ENCODE measurements at regions not wholly inside any gene's neighbourhood (a gene's known extent, or its start where the extent isn't known, plus 50 kb on each side); places are given as distances from the start of the nearest gene placed in this dataset.

DNA sequence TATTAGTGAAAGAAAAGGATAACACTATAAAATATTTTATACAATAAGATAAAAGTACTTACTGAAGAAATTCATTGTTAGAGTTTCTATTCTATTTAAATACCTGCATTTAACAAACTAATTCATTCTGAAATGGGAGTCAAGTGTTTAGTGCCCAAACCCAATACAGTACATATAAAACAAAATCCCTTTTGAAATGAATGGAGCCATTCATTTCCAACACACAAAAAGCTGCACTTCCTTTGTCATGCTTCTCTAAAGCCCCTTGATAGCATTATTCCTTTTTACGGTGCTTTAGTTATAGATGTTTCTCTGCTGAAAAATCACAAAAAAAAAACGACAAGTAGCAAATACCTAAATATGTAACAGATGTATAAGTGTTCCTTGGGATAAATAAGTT is 596.3 kb downstream of the ZIC1 start:
- no peak for DNase-seq (ENCODE audit: insufficient read length)
- TF ChIP-seq POLR2AphosphoS5 (IDR thresholded peaks at IDR 0.05; ENCODE audit: low read depth, low read length) (no peak), POLR2A (IDR thresholded peaks at IDR 0.05; ENCODE audit: low read depth, low read length) (no peak)
- FAIRE-seq, result no peak

DNA sequence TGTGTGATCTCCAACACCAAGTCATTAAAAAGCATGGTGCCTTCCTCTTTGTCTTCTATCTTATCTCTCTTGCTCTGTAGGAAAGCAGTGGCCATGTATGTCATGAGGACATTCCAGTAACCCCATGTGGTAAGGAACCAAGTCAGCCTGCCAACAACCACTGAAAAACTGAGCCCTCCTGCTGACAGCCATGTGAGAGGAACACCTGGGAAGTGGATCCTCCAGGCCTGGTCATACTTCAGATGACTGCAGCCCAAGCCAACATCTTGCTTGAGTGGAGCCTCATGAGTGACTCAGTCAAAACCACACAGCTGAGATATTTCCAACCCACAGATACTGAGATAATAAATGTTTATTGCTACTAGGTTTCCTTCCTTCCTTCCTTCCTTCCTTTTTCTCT is 597.3 kb downstream of the ZIC1 start:
- TF ChIP-seq POLR2A (IDR thresholded peaks at IDR 0.05; ENCODE audit: low read depth, low read length) (no peak), POLR2AphosphoS5 (IDR thresholded peaks at IDR 0.05; ENCODE audit: low read depth, low read length) (no peak), TAF1 (IDR thresholded peaks at IDR 0.05; ENCODE audit: borderline replicate concordance, low read depth, low read length) (no peak)
- DNase-seq (ENCODE audit: insufficient read length), result no peak
- peak; percentile 44 for FAIRE-seq

DNA sequence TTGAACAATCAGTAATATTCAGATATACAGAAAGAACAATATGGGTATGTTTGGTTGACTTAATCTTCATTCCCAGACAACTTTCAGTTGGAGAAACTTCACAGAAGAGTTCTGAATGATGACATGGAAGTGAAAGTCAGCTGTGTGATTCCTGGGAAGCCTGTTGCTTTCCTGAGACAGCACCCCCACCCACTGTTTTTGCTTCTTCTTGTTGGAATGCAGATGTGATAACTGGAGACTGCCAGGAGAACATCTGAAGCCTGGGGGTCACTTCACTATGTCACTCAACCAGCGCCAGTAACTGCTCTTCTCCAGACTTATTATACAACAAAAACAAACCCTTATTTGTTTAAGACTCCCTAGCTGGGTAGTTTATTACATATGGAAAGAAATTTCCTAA is 599.4 kb downstream of the ZIC1 start:
- no peak for TF ChIP-seq POLR2A (IDR thresholded peaks at IDR 0.05; ENCODE audit: low read depth, low read length)
- no peak for TF ChIP-seq TAF1 (IDR thresholded peaks at IDR 0.05; ENCODE audit: borderline replicate concordance, low read depth, low read length)
- FAIRE-seq, result no peak
- DNase-seq (ENCODE audit: insufficient read length), result no peak

DNA sequence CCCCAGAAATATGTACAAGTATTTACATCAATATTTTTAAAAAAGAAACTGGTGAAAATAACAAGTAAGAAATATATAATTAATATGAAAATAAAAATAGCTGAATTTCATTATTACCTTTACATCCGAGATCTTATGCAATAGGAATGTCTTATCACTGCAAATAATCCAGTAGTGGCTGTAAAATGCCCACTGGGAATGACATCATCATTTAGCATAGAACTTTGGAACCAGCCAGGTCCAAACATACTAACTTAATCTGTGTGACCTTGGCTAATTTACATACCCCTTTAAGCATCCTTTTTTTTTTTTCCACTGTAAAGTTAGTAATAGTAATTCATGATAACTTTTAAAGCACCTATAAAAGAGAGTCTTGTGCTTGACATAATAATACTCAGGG is 611.7 kb downstream of the ZIC1 start:
- FAIRE-seq, result no peak
- TF ChIP-seq POLR2A (IDR thresholded peaks at IDR 0.05; ENCODE audit: low read depth, low read length) (no peak), TAF1 (IDR thresholded peaks at IDR 0.05; ENCODE audit: borderline replicate concordance, low read depth, low read length) (no peak), POLR2AphosphoS5 (IDR thresholded peaks at IDR 0.05; ENCODE audit: low read depth, low read length) (no peak)

DNA sequence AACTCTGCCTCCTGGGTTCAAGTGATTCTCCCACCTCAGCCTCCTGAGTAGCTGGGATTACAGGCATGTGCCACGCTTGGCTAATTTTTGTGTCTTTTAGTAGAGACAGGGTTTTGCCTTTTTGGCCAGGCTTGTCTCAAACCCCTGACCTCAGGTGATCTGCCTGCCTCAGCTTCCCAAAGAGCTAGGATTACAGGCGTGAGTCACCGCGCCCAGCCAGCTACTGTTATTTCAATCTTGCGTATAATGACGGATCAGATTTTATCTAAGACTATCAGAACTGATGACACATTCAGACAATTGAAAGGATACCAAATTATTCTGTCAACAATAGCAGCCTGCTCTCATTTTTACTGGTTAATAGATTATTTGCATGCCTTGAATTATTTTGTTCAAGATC is 612.2 kb downstream of the ZIC1 start:
- TF ChIP-seq POLR2A (IDR thresholded peaks at IDR 0.05; ENCODE audit: low read depth, low read length) (no peak), TAF1 (IDR thresholded peaks at IDR 0.05; ENCODE audit: borderline replicate concordance, low read depth, low read length) (no peak), POLR2AphosphoS5 (IDR thresholded peaks at IDR 0.05; ENCODE audit: low read depth, low read length) (no peak)
- no peak for FAIRE-seq
- DNase-seq (ENCODE audit: insufficient read length), result no peak

More for the DNA sequence above, 611.7 kb downstream of the ZIC1 start:
- DNase-seq (ENCODE audit: insufficient read length), result no peak

DNA sequence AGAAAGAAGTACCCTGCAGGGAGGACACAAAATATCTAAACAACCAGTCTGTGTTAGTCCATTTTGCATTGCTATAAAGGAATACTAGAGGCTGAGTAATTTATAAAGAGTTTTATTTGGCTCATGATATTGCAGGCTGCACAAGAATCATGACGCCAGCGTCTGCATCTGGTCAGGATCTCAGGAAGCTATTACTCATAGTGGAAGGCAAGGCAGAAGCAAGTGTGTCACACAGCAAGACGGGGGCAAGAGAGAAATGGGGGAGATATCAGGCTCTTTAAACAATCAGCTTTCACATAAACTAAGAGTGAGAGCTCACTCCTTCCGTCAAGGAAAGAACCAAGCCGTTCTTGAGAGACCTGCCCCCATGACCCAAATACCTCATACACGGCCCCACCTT is 614.8 kb downstream of the ZIC1 start:
- DNase-seq (ENCODE audit: insufficient read length) (no peak), FAIRE-seq (no peak)
- TF ChIP-seq POLR2AphosphoS5 (IDR thresholded peaks at IDR 0.05; ENCODE audit: low read depth, low read length), result no peak
- TF ChIP-seq POLR2A (IDR thresholded peaks at IDR 0.05; ENCODE audit: low read depth, low read length), result no peak
- TF ChIP-seq TAF1 (IDR thresholded peaks at IDR 0.05; ENCODE audit: borderline replicate concordance, low read depth, low read length), result no peak

DNA sequence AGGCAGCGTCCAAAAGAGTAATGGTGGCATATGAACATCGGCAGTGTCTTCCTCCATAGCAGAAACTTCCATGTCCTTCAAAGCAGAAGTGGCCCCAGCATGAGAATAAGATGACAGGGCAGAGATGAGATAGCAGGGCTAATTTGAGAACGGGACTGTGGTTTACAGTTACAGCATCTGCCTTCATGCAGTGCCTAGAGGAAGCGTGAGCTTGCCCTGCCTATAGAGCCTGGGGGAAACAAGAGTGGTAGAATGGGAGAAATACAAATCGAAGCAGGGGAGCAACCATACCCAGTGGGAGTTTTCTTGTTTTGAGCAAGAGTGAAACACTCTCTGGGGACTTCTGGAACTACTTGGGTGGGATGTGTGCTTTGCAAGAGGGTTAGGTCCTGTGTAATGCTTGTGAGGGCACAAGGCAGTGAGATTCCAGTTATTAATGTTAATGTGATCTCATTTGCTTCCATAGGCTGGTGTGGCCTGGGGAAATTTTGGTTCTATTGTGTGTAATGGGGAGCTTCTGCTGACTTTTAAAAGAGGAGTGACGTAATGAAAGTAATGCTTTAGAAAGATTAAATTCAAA is 616.9 kb downstream of the ZIC1 start:
- TF ChIP-seq POLR2A (IDR thresholded peaks at IDR 0.05; ENCODE audit: low read depth, low read length) (no peak), TAF1 (IDR thresholded peaks at IDR 0.05; ENCODE audit: borderline replicate concordance, low read depth, low read length) (no peak), POLR2AphosphoS5 (IDR thresholded peaks at IDR 0.05; ENCODE audit: low read depth, low read length) (no peak)
- DNase-seq (ENCODE audit: insufficient read length) (no peak), FAIRE-seq (no peak)

DNA sequence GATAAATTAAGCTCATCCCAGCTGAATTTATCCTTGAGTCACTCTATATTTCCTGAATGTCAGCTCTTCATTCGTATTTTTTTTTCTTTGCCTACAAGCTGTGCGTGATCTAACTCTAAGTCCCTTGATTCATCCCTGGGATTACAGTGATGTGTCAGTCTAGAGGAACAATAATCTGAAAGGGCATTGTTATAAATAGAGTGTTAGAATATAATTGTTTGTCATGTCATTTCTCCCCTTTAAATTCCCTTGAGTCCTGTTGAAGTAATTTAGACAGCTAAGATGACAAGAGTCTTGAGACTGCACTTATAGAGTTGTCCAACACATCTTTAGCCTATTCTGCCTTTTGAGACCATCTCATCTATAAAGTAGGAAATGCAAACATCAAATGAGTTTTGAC is 621.8 kb downstream of the ZIC1 start:
- DNase-seq (ENCODE audit: insufficient read length), result no peak
- TF ChIP-seq POLR2A (IDR thresholded peaks at IDR 0.05; ENCODE audit: low read depth, low read length), result no peak

DNA sequence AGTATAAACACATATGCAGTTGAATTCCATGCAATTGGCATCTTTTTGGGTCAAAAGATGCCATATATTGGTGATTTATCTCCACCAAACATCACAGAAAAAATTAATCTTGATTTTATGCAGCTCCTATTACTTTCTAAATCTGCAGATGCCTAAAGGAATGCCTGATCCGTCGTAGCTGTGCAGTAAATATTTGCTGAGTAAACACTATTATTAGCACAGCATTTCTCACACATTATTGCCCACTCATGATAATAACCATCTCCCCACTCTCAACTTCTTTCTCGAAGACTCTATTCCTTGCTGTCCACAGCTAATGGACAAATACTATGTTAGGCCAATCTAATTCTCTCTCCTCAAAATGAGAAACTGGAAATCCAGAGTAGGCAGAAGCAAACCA is 625.2 kb downstream of the ZIC1 start:
- TF ChIP-seq TAF1 (IDR thresholded peaks at IDR 0.05; ENCODE audit: borderline replicate concordance, low read depth, low read length), result no peak
- no peak for TF ChIP-seq POLR2A (IDR thresholded peaks at IDR 0.05; ENCODE audit: low read depth, low read length)
- TF ChIP-seq POLR2AphosphoS5 (IDR thresholded peaks at IDR 0.05; ENCODE audit: low read depth, low read length), result no peak
- DNase-seq (ENCODE audit: insufficient read length), result no peak
- FAIRE-seq, result no peak

More for the DNA sequence above, 621.8 kb downstream of the ZIC1 start:
- FAIRE-seq, result no peak

DNA sequence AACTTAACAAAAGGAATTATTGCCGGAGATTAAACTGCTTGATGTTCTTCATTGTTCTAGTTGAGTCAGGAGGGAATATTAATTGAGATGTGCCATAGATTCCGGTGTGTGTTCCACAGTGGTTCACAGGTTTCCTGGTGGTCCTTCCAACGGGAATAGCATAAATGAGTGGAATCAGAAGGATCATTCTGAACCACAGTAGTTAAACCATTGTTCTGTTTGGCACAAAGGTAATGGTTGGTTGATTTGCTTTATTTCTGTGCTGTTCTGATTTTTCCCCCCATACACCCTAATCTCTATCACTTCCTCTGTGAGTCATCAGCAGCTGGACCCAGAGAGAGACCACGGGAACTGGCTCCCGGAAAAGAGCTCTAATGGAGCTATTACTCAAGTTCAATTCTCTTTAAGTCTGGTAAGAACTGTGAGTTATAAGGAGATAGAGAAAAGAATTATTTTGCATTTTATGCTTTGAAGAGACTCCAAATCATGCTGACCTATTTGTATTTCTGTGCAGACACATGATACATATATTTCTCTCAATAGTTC is 627.2 kb downstream of the ZIC1 start:
- DNase-seq (ENCODE audit: insufficient read length) (no peak), FAIRE-seq (no peak)
- TF ChIP-seq POLR2AphosphoS5 (IDR thresholded peaks at IDR 0.05; ENCODE audit: low read depth, low read length) (no peak), TAF1 (IDR thresholded peaks at IDR 0.05; ENCODE audit: borderline replicate concordance, low read depth, low read length) (no peak), POLR2A (IDR thresholded peaks at IDR 0.05; ENCODE audit: low read depth, low read length) (no peak)

DNA sequence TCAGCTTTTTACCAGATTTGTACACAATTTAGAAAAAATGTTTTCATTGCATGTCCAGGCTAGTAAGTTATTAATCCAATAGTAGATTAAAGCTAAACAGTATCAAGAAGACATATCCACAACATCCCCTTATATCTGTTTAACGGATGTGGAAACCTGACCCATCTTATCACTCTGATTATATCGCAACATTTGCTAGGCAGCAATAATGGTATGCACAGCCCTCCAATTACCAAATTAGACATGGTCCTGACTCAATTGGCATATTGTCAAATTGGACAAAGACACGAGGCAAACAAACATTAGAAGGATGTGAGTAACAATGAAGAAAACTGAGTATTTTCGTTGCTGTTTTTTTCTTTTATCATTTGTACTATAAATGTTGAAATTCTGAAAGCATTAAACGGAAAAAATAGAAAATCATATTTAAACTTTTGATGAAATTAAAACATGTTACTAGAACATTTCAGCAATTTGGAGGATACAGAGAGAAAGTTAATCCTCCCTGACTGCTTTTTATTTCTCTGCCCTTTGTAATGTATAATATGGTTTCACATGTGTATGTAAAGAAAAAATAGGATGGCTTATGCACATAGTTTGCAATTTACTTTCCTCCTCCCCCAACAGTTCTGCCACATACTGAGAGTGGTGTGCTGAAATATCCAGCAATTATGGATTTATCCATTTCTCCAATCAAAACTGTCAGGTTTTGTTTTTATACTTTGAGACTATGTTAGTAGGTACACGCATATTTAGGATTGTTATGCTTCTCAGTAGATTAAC is 633.7 kb downstream of the ZIC1 start:
- DNase-seq (ENCODE audit: insufficient read length) (no peak), FAIRE-seq (no peak)
- TF ChIP-seq TAF1 (IDR thresholded peaks at IDR 0.05; ENCODE audit: borderline replicate concordance, low read depth, low read length) (no peak), POLR2AphosphoS5 (IDR thresholded peaks at IDR 0.05; ENCODE audit: low read depth, low read length) (no peak), POLR2A (IDR thresholded peaks at IDR 0.05; ENCODE audit: low read depth, low read length) (no peak)

DNA sequence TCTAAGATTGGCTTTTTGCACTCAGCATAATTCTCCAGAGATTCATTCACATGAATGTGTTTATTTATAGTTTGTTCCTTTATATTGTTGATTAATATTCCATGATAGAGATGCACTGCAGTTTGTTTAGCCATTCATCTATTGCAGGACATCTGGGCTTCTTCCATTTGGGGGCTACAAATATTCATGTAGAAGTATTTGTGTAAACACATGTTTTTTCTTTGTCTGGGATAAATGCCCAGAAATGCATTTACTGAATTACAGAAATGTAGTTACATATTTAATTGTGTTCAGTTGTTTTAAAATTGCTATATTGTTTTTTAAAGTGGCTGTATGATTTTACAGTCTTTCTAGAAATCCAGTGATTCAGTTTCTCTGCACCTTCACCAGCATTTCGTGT is 635.0 kb downstream of the ZIC1 start:
- FAIRE-seq (no peak), DNase-seq (ENCODE audit: insufficient read length) (no peak)
- no peak for TF ChIP-seq TAF1 (IDR thresholded peaks at IDR 0.05; ENCODE audit: borderline replicate concordance, low read depth, low read length)
- no peak for TF ChIP-seq POLR2AphosphoS5 (IDR thresholded peaks at IDR 0.05; ENCODE audit: low read depth, low read length)
- no peak for TF ChIP-seq POLR2A (IDR thresholded peaks at IDR 0.05; ENCODE audit: low read depth, low read length)
